Upper lobe of right lung (tissue), 1 donor: ENCODE measurements at regions not wholly inside any gene's neighbourhood (a gene's known extent, or its start where the extent isn't known, plus 50 kb on each side); places are given as distances from the start of the nearest gene placed in this dataset.

Experiments
- ATAC-seq: fragments of 200-7000 bp; cut with Tn5 transposase; one replicate; pipeline ENCODE4 v1.9.1; 2020; ENCODE audit warnings: mild to moderate bottlenecking, moderate library complexity
- DNase-seq: peaks from one replicate; pipeline ENCODE4 v3.0.0-alpha.2; 2020
- H3K27ac ChIP-seq: fragments of 200-600 bp; one replicate; pipeline ENCODE4 v1.8.0; 2022
- H3K27me3 ChIP-seq: fragments of 200-600 bp; one replicate; pipeline ENCODE4 v1.8.0; 2022; ENCODE audit warnings: mild to moderate bottlenecking
- H3K36me3 ChIP-seq: fragments of 200-600 bp; one replicate; pipeline ENCODE4 v1.8.0; 2022
- H3K4me1 ChIP-seq: fragments of 200-600 bp; one replicate; pipeline ENCODE4 v1.8.0; 2022
- H3K4me3 ChIP-seq: fragments of 200-600 bp; one replicate; pipeline ENCODE4 v1.8.0; 2022; ENCODE audit warnings: mild to moderate bottlenecking
- H3K9me3 ChIP-seq: fragments of 200-600 bp; one replicate; pipeline ENCODE4 v1.8.0; 2022
- CTCF ChIP-seq: fragments of 200-600 bp; IDR thresholded peaks from one replicate; pipeline ENCODE4 v1.8.0; 2022; ENCODE audit warnings: antibody characterized with exemption
- intact Hi-C: fragments of 100-400 bp; cut with DNase I; formaldehyde crosslinking; loops from one replicate; pipeline ENCODE4 v1.11.0; 2022
- donor health status: DM: no; HTN: yes; CAD: no; lungs with severe emphysema.

- Histone ChIP-seq H3K4me3 (no peak overlapping the region), H3K36me3 (no peaks in the 10 kb centered on the region), H3K27me3 (no peaks in the 10 kb centered on the region), H3K27ac (no peak overlapping the region), H3K9me3 (no peaks in the 10 kb centered on the region), H3K4me1 (no peaks in the 10 kb centered on the region)
- intact Hi-C loops, result no loop called here
- DNase-seq, result no peak
- TF ChIP-seq CTCF, result no peak
- no peak for ATAC-seq
Measured at GRCh38 chr7:142592231-142592630, 157.0 kb upstream of the PRSS1 start.

GRCh38 chr7:142590830-142591457, 158.3 kb upstream of the PRSS1 start:
- Histone ChIP-seq H3K27ac (no peak overlapping the region), H3K27me3 (no peaks in the 10 kb centered on the region), H3K36me3 (no peaks in the 10 kb centered on the region), H3K4me3 (no peak overlapping the region), H3K4me1 (no peaks in the 10 kb centered on the region), H3K9me3 (no peaks in the 10 kb centered on the region)
- ATAC-seq (no peak), DNase-seq (no peak)
- intact Hi-C loops, result no loop called here
- TF ChIP-seq CTCF, result no peak

- DNase-seq, result no peak
- Histone ChIP-seq H3K27ac (no peak overlapping the region), H3K4me1 (no peaks in the 10 kb centered on the region), H3K9me3 (no peaks in the 10 kb centered on the region), H3K27me3 (no peaks in the 10 kb centered on the region), H3K4me3 (no peak overlapping the region), H3K36me3 (no peaks in the 10 kb centered on the region)
- intact Hi-C loops, result no loop called here
- TF ChIP-seq CTCF, result no peak
- no peak for ATAC-seq
Measured at GRCh38 chr7:142590077-142590476, 159.2 kb upstream of the PRSS1 start.

- intact Hi-C loops, result no loop called here
- TF ChIP-seq CTCF, result peak; percentile 43
- Histone ChIP-seq H3K36me3 (no peaks in the 10 kb centered on the region), H3K27ac (no peak overlapping the region), H3K9me3 (no peaks in the 10 kb centered on the region), H3K4me3 (no peak overlapping the region), H3K4me1 (no peaks in the 10 kb centered on the region), H3K27me3 (no peaks in the 10 kb centered on the region)
- DNase-seq, result no peak
- peak; percentile 89 for ATAC-seq
Measured at GRCh38 chr7:142587578-142588191, 161.6 kb upstream of the PRSS1 start.

- Histone ChIP-seq H3K4me1 (no peaks in the 10 kb centered on the region), H3K27ac (no peak overlapping the region), H3K36me3 (no peaks in the 10 kb centered on the region), H3K27me3 (no peaks in the 10 kb centered on the region), H3K9me3 (no peaks in the 10 kb centered on the region), H3K4me3 (no peak overlapping the region)
- no peak for TF ChIP-seq CTCF
- no peak for ATAC-seq
- intact Hi-C loops, result no loop called here
- DNase-seq, result no peak
Measured at GRCh38 chr7:142586611-142587010, 162.7 kb upstream of the PRSS1 start.

GRCh38 chr7:142585425-142585824, 163.8 kb upstream of the PRSS1 start:
- Histone ChIP-seq H3K36me3 (no peaks in the 10 kb centered on the region), H3K4me3 (no peak overlapping the region), H3K4me1 (no peaks in the 10 kb centered on the region), H3K9me3 (no peaks in the 10 kb centered on the region), H3K27ac (no peak overlapping the region), H3K27me3 (no peaks in the 10 kb centered on the region)
- ATAC-seq (no peak), DNase-seq (no peak)
- intact Hi-C loops, result no loop called here
- TF ChIP-seq CTCF, result no peak
